Ascending aorta (tissue), 2 donors: ENCODE measurements at regions not wholly inside any gene's neighbourhood (a gene's known extent, or its start where the extent isn't known, plus 50 kb on each side); places are given as distances from the start of the nearest gene placed in this dataset.
A peak's percentile ranks its signal among the peaks of the same experiment; 100 is the strongest.
"Not testable (repeated sequence)": the region's sequence is repeated elsewhere in the genome, so short reads cannot be mapped to it uniquely, and the experiment has no call there.

Experiments used
- DNase-seq, 2 donors: peaks; one replicate each; pipeline ENCODE4 v3.0.0-alpha.2; 2019; ENCODE audit warnings: low spot score in 2 of 2
- H3K27ac ChIP-seq, 2 donors: fragments of 200-600 bp; sonication (generic); one replicate each; pipeline ENCODE4 v1.5.1; 2016 to 2017; ENCODE audit warnings: mild to moderate bottlenecking in 1 of 2
- H3K27me3 ChIP-seq: fragments of 200-600 bp; sonication (generic); one replicate; pipeline ENCODE4 v1.5.1; 2017
- H3K36me3 ChIP-seq, 2 donors: fragments of 200-600 bp; sonication (generic); one replicate each; pipeline ENCODE4 v1.5.1; 2016
- H3K4me1 ChIP-seq, 2 donors: fragments of 200-600 bp; sonication (generic); one replicate each; pipeline ENCODE4 v1.5.1; 2016 to 2017; ENCODE audit warnings: mild to moderate bottlenecking in 1 of 2
- H3K4me3 ChIP-seq, 2 donors: fragments of 200-600 bp; sonication (generic); one replicate each; pipeline ENCODE4 v1.5.1; 2016 to 2017; ENCODE audit warnings: mild to moderate bottlenecking in 1 of 2
- H3K9me3 ChIP-seq, 2 donors: fragments of 200-600 bp; sonication (generic); one replicate each; pipeline ENCODE4 v1.5.1; 2016
- intact Hi-C: fragments of 100-400 bp; cut with DNase I; formaldehyde crosslinking; loops from one replicate; pipeline ENCODE4 v1.15.1; 2023
- TF ChIP-seq, protein P1 (sequence below), 3 experiments: fragments of 200-600 bp in 2 of 3; fragments of 450-650 bp in 1 of 3; sonication (generic) in 2 of 3; IDR thresholded peaks; one replicate each; pipeline ENCODE4 v1.5.1; 2016 to 2019; ENCODE audit warnings: antibody characterized with exemption in 3 of 3, mild to moderate bottlenecking in 1 of 3, moderate library complexity in 1 of 3

DNA sequence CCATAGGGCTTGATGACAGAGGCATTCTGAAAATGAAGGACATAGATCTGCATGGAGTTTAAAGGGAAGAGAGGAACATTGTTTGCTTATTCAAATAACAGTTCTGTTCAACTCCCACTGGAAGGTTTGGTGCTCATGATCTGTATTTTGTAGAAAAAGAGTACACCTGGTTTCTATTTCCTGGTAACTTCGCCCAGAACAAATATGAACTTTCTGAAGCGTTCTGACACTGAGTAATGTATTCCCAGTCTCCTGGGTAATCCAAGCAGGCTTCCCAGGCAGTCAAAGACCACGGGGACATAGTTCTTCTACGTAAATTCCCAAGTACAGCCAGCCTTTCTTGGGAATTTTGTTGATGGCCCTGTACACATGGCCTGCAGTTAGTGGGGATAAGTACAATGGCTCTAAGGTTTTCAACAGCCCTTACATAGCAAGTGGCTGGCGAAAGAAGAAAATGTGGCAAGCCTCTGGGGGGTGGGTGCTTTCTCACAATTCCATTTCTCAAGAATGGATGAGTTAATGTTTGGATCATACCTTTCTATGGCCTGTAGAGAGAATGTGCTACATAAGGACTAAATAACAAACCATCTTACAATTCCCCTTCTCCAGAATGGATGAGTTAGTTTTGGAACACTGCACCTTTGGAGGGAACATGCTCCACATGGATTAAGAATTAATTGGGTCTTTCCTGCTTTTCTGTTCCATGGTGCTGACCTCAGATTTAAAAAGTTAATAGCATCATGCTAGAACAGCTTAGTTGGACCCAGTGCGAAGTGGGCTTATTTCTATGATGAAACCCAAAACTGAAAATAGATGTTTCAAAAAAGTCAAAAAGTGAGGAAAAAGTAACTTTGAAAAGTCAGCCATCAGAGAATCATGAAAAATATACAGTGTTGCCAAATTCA is 52.7 kb downstream of the COL6A6 start:
- H3K27me3 ChIP-seq: no peaks in the 10 kb centered on the region
- H3K4me1 ChIP-seq: peaks cover 0 to 10% of the 10 kb centered on the region in 2 donors
- H3K27ac ChIP-seq: no peak overlapping the region
- H3K36me3 ChIP-seq: no peaks in the 10 kb centered on the region
- TF ChIP-seq, protein P1, sequence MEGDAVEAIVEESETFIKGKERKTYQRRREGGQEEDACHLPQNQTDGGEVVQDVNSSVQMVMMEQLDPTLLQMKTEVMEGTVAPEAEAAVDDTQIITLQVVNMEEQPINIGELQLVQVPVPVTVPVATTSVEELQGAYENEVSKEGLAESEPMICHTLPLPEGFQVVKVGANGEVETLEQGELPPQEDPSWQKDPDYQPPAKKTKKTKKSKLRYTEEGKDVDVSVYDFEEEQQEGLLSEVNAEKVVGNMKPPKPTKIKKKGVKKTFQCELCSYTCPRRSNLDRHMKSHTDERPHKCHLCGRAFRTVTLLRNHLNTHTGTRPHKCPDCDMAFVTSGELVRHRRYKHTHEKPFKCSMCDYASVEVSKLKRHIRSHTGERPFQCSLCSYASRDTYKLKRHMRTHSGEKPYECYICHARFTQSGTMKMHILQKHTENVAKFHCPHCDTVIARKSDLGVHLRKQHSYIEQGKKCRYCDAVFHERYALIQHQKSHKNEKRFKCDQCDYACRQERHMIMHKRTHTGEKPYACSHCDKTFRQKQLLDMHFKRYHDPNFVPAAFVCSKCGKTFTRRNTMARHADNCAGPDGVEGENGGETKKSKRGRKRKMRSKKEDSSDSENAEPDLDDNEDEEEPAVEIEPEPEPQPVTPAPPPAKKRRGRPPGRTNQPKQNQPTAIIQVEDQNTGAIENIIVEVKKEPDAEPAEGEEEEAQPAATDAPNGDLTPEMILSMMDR (IDR thresholded peaks at IDR 0.05): no peak
- intact Hi-C loops: loop anchor here (10.0 kb wide), 1 partner anchor 155 kb away; no protein-coding TSS in a partner anchor
- H3K4me3 ChIP-seq: no peak overlapping the region
- H3K9me3 ChIP-seq: no peaks in the 10 kb centered on the region
- DNase-seq: no peak

DNA sequence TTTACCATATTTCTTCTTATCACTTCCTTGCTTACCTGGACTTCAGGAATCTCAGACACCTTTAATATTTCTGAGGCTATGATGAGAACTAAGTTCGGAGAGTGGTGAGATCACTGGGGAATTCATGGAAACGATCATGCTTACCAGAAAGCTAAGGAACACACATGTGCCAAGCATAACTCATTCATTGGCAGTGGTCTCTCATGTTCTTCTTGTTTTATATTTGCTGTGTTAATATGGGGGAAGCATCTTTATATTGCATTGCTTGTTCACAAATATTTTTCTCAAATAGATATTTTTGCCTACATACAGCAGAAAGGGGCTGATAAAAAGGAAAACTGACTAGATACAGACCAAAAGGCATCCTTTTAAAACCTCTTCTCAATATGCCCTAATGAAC is 55.8 kb downstream of the COL6A6 start:
- no peak for DNase-seq
- H3K27me3 ChIP-seq: no peaks in the 10 kb centered on the region
- H3K4me3 ChIP-seq: no peak overlapping the region
- peak overlapping the region in 1 of 2 donors; percentile 54 for H3K27ac ChIP-seq
- no peaks in the 10 kb centered on the region for H3K36me3 ChIP-seq
- H3K4me1 ChIP-seq: peaks cover 0 to 17% of the 10 kb centered on the region in 2 donors
- intact Hi-C loops: loop anchor here (10.0 kb wide), 1 partner anchor 152 kb away; no protein-coding TSS in a partner anchor
- TF ChIP-seq, protein P1 (IDR thresholded peaks at IDR 0.05): no peak
- H3K9me3 ChIP-seq: no peaks in the 10 kb centered on the region

DNA sequence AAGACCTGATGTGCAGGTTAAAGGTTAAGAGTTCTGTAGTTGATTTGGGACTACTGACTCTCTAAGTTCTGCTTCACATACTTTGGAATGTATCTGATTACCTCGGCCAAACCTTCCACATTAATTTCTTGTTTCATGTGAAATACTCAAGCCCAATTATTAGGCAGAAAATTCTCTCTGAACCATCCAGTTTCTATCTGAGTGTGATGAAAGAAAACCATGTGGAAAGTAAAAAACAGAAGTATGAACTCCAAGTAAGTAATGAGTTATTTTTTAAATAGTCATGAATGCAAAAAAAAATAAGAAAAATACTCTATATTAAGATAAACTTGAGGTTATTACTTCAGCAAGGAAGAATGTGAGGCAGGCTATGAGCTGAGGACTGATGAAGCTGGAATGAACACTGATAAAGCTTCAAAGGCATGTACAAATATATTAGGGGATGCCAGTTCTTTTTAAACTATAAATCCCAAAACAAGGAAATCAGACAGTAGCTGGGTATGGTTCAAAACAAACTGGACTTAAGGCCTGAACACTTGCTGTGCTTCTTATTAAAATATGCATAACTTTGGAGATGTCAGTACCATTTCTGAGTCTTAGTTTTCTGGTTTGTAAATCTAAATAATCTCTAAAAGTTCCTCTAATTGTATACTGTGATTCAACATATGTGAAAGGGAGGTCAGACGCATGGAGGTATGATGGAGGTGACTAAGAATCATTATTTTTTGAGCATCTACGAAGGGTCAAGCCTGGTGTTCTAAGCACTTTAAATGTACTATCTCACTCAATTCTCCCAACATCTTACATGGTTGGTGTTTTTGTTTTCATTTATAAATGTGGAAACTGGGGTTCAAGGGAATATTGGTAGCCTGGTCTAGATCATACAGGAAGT is 59.6 kb downstream of the COL6A6 start:
- Histone ChIP-seq H3K4me1 (peaks cover 0 to 17% of the 10 kb centered on the region in 2 donors), H3K4me3 (no peak overlapping the region), H3K27me3 (no peaks in the 10 kb centered on the region), H3K36me3 (no peaks in the 10 kb centered on the region), H3K9me3 (no peaks in the 10 kb centered on the region), H3K27ac (peak overlapping the region; percentile 1 to 26)
- no peak for DNase-seq
- intact Hi-C loops: loop anchor here (10.0 kb wide), 1 partner anchor 148 kb away; no protein-coding TSS in a partner anchor
- TF ChIP-seq, protein P1 (IDR thresholded peaks at IDR 0.05): no peak

DNA sequence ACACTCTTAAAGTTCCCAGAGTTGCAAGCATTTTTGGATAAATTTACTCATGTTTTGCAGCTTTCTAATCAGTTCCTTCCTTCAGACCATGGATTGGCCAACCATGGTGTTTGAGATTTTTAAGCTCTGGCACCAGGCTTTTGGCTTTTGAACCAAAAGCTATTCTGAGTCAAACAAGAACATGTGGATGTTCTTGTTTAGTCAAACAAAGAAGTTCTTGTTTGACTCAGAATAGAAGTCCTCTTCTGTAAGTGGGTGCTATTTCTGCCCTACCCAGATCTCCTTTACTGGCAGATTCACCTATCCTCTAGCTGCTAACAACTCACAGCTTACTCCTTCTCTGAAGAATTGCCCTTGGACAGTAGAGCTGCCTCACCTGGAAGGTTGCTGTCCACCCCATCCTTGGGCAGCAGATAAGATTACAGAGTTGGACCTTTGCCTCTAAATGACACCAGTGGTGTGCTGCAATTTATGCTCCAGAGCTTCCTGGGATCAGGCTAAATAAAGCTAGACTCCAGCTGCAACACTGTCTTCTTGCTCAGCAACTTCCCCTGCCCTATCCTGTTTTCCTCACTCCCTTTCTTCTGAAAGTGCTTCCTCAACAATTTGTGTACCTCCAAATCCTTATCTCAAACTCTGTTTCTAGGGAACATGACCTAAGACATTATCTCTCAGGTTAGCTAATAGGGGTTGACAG is 65.6 kb downstream of the COL6A6 start:
- Histone ChIP-seq H3K27me3 (no peaks in the 10 kb centered on the region), H3K9me3 (no peaks in the 10 kb centered on the region), H3K27ac (peak overlapping the region; percentile 21 to 68), H3K4me1 (no peaks in the 10 kb centered on the region), H3K36me3 (no peaks in the 10 kb centered on the region), H3K4me3 (no peak overlapping the region)
- TF ChIP-seq, protein P1 (IDR thresholded peaks at IDR 0.05): no peak
- DNase-seq: no peak
- intact Hi-C loops: no loop called here

DNA sequence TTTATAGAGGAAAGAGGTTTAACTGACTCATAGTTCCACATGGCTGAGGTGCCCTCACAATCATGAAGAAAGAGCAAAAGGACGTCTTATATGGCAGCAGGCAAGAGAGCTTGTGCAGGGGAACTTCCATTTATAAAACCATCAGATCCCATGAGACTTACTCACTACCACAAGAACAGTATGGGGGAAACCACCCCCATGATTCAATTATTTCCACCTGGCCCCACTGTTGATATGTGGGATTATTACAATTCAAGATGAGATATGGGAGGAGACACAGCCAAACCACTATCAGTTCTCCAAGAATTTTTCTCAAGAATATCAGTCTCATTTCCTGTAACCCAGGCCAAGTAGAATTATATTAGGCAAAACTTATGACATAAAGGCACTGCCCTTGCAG is 77.8 kb downstream of the COL6A6 start:
- not testable (repeated sequence) for DNase-seq, H3K4me1 ChIP-seq, H3K4me3 ChIP-seq

More for the DNA sequence above, 77.8 kb downstream of the COL6A6 start:
- intact Hi-C loops, H3K36me3 ChIP-seq, H3K27ac ChIP-seq, H3K27me3 ChIP-seq, H3K9me3 ChIP-seq: not testable (repeated sequence)
